Hindlimb muscle (tissue), 1 donor: ENCODE measurements at regions not wholly inside any gene's neighbourhood (a gene's known extent, or its start where the extent isn't known, plus 50 kb on each side); places are given as distances from the start of the nearest gene placed in this dataset.

Source experiments
- DNase-seq: peaks from one replicate; pipeline ENCODE4 v3.0.0-alpha.2; 2013

- DNase-seq, result no peak
Observed at GRCh38 chr17:77892469-77893143, 65.9 kb upstream of the TNRC6C start.

DNA sequence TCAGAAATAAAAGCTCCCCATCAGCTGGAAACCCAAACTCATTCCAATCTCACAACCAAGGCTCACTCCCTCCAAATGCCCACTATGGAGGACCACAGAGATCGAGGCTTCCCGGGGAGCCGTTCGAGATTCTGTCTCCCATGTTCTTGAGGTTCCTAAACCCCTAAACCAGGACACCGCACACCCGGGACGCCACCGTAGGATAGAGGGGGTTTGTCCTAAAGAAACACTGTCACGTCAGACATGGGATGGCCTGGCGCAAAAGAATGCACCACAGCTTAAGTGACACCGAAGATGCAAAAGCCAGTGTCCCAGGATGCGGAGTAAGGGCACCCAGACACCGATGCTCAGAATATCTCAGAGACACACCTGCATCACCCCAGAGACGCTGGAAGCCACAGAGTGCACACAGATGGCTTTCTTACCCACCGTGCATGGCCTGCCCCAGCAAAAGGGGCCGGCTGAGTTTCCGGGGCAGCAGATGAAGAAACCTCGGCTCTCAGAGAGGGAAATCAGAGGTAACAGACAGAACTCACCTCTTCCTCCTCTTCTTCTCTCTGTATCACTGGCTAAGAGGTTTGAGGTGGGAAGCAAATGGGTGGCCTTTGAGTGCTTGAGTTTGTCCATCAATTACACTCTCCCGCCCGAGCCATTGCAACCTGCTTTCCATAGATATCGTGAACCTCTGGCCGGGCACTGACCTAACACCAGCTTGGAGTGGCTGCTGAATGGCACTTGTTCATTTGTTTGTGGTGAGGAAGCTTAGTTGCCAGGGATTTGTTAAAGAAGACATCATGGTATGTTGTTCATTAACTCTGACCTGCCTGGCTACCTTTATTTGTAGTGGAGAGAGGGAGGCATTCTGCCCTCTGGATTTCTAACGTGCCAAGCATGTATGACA is 65.1 kb upstream of the TNRC6C start:
- no peak for DNase-seq

GRCh38 chr17:77894126-77894956 is 64.2 kb upstream of the TNRC6C start:
- DNase-seq, result no peak

DNA sequence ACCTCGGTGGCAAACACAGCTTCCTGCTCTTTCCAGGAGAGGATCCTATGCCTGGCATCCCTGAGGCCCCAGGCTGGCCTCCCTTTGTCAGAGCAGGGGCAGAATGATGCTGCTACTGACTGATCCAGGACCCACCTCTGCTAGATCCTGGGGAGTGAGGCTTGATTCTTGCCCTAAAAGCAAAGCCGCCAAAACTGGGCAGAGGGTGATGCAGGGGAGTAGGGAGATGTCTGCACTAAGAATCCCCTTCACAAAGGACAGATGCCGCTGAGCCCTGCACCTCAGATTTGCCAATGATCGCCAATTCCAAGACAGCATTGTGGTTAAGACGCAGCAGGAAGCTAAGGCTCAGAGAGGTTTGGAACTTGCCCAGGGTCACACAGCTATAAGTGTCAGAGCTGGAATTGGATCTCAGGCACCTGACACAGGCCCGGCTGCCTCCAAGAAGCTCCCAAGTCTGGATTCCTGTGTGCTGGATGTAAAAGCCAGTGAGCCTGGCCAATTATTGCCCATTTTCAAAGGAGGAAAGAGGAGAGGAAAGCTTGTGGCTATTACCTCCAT is 60.7 kb upstream of the TNRC6C start:
- no peak for DNase-seq

- DNase-seq, result no peak
Observed at GRCh38 chr17:77898521-77899434, 59.7 kb upstream of the TNRC6C start.

DNA sequence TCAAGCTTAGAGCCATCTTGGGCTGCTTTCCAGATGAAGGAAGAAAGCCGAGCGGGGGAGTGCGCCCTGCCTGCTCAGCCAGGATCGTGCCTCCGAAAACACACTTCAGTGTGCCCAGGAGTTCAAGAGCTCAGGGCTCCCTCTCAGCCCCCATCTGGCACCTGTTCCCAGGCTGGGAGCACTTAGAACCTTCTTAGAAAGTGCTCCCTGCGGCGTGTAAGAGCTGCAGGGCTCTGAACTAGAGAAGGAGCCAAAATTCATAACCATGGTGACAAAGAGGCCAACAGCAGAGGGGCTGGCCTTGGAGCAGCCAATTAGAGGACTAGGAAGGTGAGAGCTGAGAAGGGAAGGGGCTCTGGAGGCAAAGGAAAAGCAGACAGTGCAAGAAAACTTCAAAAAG is 59.0 kb upstream of the TNRC6C start:
- peak; percentile 66 for DNase-seq

DNA sequence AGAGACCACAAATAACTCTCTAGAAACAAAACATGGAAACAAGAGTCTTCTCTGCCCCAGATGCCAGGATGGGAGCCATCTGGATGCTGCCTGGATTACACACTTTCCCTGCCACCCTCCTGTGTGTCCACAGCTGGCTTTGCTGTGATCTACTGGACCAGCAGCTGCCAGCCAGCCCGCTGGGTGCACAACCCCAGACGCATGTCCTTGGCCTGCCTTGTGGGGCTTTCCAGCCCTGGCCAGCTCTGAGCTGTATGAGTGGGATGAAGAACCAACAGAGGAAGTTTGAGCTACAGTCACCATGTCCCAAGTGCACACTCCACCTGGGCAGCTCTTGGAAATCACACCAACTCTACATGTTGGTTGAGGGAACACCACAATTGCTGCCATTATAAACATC is 57.0 kb upstream of the TNRC6C start:
- no peak for DNase-seq

GRCh38 chr17:77905266-77905665 is 53.2 kb upstream of the TNRC6C start:
- DNase-seq, result no peak

- DNase-seq, result no peak
Observed at GRCh38 chr17:77905766-77906165, 52.7 kb upstream of the TNRC6C start.

DNA sequence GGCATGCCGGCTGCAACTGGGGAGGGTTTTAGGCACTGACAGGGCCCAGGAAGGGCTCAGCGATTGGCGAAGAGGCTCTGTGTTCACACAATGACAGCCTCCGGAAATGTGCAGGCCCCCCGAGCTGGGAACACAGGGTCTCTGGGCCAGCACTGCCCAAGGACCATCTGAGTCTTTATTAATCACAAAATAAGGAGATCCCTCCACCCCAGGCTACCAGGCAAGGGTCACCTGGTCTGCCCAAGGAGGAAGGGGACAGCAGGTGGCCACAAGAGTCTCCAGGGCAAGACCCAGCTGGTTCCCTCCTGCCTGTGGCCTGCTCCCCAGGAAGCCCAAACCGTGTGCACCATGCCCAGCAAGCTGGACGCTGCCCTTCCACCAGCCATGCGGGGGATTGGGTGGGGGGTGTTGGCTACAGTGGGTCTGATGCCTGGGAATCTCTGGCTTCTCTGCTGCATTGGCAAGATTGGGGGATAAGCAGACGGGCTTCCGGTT is 52.1 kb upstream of the TNRC6C start:
- no peak for DNase-seq

- no peak for DNase-seq
Observed at GRCh38 chr17:77907497-77908461, 50.7 kb upstream of the TNRC6C start.

GRCh38 chr17:77908501-77908900 is 50.0 kb upstream of the TNRC6C start:
- no peak for DNase-seq
